Fibroblast of skin of scalp (primary cell): ENCODE measurements at regions not wholly inside any gene's neighbourhood (a gene's known extent, or its start where the extent isn't known, plus 50 kb on each side); places are given as distances from the start of the nearest gene placed in this dataset.
"Not testable (repeated sequence)": the region's sequence is repeated elsewhere in the genome, so short reads cannot be mapped to it uniquely, and the experiment has no call there.

Experiments used
- DNase-seq: peaks from one replicate; pipeline ENCODE4 v3.0.0-alpha.2; 2013

DNA sequence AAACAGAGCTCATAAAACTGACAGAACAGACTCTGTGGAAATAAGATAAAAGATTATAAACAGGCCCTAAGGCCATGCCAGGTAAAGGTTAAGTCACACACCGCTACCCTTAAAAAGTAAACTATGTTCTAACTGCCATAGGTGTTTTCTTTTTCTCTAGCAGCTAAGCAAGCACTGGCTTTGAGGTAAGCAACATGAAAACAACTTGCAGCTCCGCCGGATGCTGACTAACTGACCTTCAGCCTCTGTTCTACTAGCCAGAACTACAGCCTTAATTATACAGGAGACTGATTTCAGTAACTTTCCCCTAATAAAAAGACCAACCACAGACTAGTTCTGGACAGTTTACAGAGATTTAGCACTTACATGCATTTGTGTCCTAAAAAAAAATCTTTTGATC lies 708.3 kb downstream of the CCSER2 start:
- no peak for DNase-seq

DNA sequence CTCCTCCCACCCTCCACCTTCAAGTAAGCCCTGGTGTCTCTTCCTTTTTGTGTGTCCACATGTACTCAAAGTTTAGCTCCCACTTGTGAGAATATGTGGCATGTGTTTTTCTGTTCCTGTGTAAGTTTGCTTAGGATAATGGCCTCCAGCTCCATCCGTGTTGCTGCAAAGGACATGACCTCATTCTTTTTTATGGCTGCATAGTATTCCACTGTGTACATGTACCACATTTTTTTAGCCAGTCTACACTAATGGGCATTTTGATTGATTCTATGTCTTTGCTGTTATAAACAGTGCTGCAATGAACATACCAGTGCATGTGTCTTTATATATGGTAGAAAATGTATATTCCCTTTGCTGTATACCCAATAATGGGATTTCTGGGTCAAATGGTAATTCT lies 710.9 kb downstream of the CCSER2 start:
- DNase-seq = no peak

DNA sequence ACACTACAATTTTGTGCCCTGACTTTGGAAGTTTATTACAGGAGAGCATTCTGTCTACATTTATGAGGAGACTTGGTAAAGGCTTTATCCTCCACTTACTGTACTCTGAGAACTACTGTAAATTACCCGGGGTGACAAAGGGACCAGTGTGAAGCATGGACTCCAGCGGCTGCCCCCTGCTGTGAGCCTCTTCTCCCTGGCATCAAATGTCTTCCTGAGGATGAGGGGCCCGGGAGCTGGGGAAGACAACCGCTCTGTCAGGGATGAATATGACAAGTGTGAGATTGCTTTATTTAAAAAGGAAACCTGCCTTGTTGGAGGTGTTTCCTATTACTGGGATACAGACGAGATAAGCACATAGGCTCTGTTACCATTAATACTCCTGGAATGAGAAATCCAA lies 714.8 kb downstream of the CCSER2 start:
- no peak for DNase-seq

DNA sequence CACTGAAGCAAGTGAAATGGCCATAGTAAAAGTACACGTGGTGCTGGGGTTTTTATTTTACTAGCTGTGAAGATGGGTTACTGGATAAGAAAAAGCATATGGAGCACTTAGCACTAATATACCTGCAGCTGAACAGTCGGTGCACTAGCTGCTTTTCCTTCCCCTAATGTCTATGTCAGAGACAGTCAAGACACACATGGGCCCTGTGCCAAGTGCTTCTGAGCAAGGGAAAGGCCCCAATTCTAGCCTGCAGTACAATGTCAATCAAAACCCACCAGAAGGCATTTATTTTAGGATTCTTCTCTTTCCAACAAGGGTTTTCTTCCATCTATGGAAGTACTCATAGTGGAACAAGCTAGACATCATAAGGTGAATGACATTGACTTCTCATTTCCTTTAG lies 716.7 kb downstream of the CCSER2 start:
- no peak for DNase-seq

DNA sequence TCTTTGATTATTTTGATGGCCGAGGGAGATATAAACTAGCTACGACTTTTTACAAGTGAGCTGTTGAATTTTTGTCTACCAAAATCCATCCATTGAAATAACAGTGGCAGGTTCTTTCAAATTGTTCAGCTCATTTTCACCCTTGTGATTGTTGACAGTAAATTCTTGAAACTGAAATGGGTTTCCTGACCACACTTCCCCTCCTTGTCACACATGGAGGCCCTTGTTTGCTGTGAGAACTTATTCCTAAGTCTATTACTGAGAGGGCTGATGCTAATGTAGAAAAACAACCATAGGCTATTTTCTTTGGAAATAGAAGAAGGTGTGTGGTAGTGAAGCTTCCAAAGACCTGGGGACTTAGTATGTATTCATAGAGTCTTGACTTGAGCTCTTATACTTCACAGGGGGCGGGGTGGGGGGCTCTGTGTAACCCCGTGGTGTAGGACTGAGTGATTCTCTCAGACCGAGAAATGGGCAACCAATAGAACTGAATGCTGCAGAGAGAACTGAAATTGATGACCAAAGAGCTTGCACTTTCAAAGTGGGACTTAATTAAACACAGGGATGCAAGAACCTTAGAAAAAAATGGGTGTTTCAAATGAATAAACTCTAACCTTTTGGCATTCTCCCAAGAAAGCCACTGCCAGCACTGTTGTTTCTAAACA lies 718.9 kb downstream of the CCSER2 start:
- no peak for DNase-seq

DNA sequence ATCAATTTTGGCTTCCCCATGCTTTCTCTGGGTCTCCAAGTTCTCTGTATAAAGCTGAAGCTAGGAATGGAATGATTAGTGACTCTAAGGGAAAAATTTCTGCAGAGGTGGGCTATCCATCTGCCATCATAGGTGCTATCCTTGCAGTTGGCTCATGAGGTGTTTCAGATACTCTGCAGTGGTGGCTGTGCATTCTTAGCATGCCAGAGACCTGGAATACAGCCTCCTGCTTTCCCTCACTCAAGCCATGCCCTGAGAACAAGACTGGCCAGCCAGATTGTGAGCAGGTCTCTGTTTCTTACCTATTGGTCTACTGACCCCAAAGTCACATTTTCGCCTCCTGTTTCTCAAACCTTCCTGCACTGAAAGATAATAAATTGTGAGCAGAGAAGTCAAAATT lies 719.6 kb downstream of the CCSER2 start:
- DNase-seq = no peak

DNA sequence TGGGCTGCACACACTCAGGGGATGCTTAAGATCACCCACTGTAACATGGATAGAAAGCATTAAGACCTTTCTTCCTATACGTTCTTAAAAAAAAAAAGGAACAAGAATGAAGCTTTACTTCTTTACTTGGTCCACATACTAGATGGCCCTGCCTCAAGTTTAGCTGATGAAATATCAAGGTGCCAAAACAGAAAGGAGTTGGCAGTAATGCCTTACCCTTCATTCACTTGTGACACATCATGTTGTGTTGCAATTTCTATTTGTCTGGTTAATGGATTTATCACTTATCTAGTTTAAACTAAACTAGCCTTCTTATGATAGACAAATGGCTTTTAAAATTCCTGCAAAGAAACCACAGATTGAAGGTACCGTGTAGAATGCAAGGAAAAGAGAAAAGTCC lies 720.3 kb downstream of the CCSER2 start:
- DNase-seq = no peak

DNA sequence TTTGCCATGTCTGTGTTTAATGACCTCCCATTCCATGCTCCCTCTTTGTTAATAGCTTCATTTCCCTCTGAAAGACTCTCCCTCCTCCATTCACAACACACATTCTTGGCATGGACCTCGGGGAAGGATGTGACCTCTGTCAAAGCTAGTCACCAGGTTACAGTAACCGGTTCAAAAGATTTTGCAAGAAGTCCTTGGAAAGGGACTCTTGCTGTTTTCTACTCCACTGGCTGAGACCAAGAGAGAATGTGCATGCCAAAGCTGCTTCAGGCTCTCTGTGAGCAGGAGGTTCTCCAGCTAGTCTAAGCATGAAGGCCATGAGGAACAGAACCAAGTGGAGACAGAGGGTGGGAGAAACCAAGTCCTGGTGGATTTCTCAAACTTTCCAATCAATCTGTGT lies 732.6 kb downstream of the CCSER2 start:
- no peak for DNase-seq

DNA sequence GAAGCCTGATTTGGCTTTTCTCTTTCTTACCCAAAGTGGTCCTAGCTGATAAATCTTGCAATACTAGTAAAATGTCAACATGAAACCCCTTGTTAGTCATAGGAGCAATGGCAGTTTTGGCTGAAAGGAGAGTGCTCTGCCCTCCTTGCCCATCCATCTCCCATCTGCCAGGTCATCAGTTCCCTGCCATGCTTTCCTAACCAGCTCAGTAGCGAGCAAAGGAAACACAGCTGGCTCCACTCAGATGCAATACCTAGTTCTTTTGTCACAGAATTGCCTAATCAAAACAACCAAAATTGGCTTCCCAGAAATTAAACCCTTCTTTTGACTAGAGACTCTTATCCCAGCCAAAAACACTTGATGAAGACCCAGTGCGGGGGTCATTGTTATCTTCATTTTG lies 733.0 kb downstream of the CCSER2 start:
- DNase-seq = no peak

DNA sequence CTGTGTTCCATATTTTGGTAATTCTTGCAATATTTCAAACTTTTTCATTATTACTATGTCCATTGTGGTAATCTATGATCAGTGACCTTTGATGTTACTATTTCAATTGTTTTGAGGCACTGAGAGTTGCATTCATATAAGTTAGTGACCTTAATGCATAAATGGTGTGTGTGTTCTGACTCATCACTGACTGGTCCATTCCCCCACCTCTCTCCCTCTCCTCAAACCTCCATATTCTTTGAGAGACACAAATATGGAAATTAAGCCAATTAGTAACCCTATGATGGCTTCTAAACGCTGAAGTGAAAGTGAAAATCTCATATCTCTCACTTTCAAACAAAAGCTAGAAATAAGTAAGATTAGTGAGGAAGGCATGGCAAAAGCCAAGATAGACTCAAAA lies 739.6 kb downstream of the CCSER2 start:
- no peak for DNase-seq

DNA sequence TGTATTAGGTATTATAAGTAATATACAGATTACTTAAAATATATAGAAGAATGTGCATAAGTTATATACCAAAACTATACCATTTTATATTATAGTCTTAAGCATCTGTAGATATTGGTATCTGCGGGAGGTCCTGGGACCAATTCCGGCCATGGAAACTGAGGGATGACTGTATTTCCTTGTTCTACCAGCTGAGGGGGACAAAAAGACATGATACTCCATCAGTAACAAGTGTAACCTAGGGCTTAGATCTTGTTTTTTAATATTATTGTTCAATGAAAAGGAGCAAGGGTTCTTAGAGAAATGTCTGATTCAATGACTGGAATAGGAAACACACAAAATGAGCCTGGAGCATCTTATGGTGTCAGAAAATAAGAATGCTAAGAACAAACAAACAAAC lies 752.5 kb downstream of the CCSER2 start:
- no peak for DNase-seq

DNA sequence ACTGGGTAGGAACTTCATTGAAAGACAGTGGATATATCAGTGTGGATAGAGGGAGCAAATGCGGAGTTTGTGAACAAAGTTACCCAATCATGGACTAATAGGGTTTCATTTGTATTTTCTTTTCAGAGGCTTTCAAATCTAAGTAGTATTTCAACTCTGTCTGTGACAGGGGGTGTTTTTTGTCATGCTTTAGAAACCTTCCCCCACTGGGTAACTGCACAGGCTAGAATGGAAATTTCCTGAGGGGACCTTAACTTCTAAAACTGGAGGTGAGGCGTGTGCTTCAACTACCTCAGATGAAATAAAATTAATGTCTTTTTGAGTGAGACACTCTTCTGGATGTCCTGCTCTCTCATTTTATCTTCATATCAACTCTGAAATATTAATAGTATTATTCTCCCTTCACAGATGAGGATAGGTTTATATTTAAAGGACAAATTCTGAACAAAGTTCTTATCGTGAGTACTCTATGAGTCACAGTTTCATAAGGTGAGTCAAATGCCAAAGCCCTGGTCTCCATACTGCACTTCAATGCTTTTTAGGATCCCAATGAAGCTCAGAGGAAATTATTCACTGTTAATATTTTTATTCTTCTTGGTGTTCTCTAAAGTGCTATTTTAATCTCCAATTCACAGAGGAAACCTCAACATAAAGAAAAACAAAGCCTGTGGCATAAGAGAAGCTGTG lies 770.6 kb downstream of the CCSER2 start:
- no peak for DNase-seq

DNA sequence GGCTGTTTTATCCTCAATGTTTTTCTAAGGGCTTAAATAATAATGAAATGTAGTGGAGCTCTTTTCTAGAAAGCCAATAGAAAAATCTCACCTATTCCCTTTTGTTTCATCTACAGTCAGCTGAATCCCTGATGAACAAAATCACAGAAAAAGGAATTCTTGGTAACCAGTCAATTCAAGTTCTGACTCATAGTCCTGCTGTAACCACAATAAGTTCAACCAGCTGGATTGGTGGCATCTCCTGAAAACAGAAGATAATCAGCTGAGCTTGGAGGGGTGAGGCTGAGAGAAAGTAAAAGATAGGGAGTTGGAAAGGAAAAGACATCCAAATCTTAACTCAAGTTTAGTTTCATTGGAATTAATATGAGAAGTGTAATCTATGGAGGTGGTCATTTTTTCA lies 772.1 kb downstream of the CCSER2 start:
- no peak for DNase-seq

DNA sequence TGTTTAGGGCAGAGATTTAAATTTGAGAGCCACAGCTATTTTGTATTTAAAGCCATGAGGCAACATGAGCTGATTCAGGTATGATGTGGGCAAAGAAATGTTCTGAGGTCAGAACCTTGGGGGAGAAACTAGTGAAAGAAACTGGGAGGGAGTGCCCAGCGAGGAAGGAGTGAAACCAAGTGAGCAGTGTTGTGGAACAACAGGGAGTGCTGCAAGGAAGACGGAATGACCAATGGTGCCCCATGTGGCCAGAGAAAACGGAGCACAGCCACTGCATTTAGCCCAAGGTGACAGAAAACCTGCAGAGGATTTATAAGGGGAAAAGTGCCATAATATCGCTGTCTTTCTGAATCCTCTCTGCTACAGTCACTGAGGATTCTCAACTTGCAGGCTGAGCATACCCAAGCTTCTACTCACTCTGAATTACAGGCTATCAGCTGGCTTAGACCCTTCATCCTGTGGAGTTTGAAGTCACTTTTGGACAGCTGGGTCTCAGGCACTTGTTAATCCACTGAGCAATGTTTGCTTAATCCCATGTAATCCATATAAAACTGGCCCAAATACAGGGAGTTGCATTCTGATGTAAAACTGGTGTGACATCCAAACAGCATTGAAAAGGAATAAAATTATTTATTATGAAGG lies 777.3 kb downstream of the CCSER2 start:
- DNase-seq = no peak

DNA sequence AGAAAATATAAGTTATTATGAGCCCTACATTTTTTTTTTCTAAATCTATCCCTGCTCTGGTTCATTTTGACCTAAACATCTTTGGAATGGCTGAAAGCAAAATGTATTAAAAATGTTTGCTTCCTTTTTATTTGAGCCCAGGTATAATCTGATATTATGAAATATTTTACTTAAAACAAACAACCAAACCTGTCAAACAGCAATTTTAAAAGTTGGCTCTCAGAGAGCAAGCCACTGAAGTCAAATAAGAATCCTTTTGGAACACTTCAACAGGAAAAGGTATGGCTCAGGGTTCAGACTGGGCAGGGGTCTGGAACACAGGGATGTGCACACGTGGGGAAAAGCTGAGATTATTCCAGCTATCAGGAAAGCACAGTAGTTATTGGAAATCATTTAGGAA lies 782.9 kb downstream of the CCSER2 start:
- no peak for DNase-seq

DNA sequence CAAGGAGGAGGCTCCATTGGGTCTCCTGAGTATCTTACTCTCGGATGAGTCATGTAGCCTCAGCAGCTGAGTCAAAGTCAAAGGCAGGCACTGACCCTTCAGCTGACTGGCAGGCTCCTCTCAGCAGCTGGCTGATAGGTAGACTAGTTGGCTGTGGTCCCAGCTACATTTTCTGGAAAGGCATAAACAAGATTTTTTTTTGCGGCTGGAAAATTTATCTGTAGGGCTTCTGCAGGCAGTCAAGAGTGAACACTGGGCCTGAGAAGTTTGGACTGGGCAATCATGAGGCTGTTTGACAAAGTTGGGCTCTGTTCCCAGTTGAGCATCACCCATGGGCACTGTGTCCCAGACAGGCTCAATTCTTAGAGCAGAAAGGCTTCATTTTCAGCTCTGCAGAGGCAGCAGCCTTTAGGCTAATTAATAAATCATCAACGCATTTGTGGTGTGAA lies 796.2 kb downstream of the CCSER2 start:
- no peak for DNase-seq

DNA sequence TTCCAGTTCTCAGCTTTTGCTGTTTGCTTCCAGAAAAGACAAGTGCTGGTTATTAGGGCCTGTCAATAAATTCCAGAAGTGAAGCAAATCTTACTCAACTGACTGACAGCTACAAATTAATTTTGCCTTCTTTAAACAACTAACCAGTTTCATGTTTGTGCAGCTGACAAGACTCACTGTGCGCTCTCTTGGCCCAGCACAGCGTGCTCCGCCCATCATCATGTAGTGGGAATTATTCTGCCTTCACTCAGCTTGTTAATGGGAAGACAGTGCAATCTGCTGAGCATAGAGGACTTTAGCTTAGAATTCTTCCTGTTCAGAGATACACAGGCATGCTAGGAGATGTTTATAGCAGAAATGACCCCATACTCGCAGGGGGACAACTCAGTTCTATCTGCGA lies 808.9 kb downstream of the CCSER2 start:
- DNase-seq = no peak

DNA sequence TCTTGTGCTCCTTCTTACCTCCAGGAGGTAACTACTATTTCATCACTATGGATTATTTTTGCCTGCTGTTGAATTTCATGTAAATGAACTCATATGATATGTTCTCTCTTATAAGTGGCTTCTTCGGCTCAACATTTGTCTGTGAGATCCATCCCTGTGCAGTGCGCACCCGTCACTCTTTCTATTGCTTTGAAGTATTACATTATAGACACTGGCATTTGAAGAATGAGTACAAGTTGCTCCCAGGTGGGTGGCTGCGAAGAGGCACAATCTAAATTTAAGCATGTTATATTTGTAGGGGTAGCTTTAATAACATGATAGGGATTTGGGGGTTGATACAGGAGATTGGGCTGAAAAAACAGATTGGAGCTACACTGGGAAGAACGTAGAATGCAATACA lies 809.7 kb downstream of the CCSER2 start:
- no peak for DNase-seq

DNA sequence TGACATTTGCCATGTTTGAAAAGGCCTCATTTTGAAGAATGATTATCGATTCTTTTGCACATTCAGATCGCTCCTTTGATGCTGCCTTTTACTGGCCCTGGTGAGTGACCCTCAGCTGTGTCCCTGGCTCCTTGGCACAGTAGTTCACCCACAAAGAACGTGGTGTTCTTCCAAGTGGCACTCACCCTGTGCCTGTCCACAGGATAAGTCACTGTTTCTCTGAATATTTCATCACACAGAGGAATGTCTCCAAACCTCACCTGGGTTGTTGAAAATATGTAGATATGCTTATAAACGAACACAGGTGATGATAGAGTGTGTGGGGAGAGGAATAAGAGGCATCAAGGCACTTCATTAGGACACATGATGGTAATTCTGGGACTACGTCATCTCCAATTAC lies 810.7 kb downstream of the CCSER2 start:
- DNase-seq = no peak

DNA sequence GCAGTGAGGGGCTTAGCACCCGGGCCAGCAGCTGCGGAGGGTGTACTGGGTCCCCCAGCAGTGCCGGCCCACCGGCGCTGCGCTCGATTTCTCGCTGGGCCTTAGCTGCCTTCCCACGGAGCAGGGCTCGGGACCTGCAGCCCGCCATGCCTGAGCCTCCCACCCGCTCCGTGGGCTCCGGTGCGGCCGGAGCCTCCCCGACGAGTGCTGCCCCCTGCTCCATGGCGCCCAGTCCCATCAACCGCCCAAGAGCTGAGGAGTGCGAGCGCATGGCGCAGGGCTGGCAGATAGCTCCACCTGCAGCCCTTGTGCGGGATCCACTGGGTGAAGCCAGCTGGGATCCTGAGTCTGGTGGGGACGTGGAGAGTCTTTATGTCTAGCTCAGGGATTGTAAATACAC lies 813.1 kb downstream of the CCSER2 start:
- not testable (repeated sequence) for DNase-seq

DNA sequence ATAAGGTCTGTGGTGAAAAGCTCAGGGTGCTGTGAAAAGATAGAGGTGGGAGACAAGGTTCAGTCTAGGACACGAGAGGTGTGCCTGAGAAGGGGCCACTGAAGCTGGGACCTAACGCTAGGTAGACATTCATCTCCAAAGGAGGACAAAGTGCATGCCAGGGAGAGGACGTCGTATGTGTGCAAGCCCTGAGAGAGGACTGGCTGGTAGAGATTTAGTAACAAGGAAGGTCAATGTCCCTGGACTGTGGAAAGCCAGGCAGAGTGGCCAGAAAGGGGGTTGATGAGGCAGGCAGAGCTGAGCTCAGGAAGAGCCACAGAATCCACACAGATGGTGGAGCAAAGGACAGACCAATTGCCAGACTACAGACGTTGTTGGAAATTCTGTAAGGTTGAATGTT lies 817.6 kb downstream of the CCSER2 start:
- DNase-seq = no peak

DNA sequence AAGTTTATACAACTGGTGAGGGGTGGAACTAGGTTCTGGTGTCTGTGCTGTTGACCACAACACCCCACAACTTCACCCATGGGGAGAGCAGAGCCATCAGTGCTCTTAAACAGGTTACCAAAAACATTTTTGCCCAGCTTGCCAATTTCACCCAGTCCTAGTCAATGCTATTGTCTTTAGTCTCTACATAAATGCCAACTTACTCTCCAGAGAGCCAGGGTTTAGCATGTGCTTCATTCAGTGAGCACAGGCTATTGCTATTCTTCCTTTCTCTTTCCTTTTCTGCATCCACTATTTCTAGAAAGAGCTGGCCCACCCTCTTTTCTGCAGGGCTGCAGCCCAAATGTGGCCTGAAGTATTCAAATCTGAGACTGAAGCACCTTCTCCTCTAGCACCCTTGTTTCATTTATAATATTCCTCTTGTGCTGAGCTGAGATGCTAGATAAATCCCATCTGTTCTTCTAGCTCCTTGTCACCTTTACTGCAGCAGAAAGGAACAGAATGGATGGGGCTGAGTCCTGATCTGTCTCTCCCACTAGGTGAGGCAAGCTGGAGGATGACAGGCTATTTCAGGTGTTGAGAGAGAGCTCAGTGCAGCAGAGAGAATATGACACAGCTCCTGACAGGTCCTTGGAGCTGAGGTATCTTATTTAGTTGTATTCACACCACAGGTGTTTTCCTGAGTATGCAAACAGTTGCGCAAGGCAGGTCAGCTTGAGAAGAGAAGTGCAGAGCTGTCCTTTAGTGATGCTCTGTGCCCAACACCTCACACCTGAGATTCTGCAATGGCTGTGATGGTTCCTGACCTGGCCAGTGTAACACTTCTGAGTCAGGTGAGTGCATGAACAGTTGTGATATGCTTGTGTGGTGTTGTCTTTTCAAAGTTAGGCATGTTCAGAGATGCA lies 819.2 kb downstream of the CCSER2 start:
- no peak for DNase-seq
